GM12878 (cell line): ENCODE measurements at regions not wholly inside any gene's neighbourhood (a gene's known extent, or its start where the extent isn't known, plus 50 kb on each side); places are given as distances from the start of the nearest gene placed in this dataset.

Source experiments
- BRCA1 ChIP-seq: IDR thresholded peaks from 2 replicates; pipeline ENCODE4 v1.6.1; 2011; ENCODE audit warnings: low read depth, low read length, improper control_type of control experiment
- CBX3 ChIP-seq: fragments of 200-600 bp; sonication (generic); IDR thresholded peaks from 2 replicates; pipeline ENCODE4 v1.6.1; 2016; ENCODE audit warnings: low read depth, borderline replicate concordance
- EGR1 ChIP-seq, 2 experiments: IDR thresholded peaks; 1 replicate in 1 of 2; 2 replicates in 1 of 2; pipeline ENCODE4 v1.6.1; 2011 to 2012; ENCODE audit warnings: low read depth in 2 of 2, low read length in 2 of 2, borderline replicate concordance in 1 of 2, mild to moderate bottlenecking in 1 of 2, moderate library complexity in 1 of 2
- ETV6 ChIP-seq, 2 experiments: fragments of 450-650 bp in 1 of 2; IDR thresholded peaks in 1 of 2; conservative IDR thresholded peaks in 1 of 2; 2 replicates each; pipeline ENCODE4 v1.6.1; 2014; ENCODE audit warnings: antibody characterized with exemption in 1 of 2, borderline replicate concordance in 1 of 2, low read depth in 1 of 2, mild to moderate bottlenecking in 1 of 2, moderate library complexity in 1 of 2
- EZH2 ChIP-seq: IDR thresholded peaks from 2 replicates; pipeline ENCODE4 v1.6.1; 2012; ENCODE audit warnings: low read depth, mild to moderate bottlenecking, control low read depth, inconsistent platforms, low read length, borderline replicate concordance; ENCODE audit not compliant: control insufficient read depth
- GABPA ChIP-seq: IDR thresholded peaks from 2 replicates; pipeline ENCODE4 v1.6.1; 2014; ENCODE audit warnings: antibody characterized with exemption, low read depth, mild to moderate bottlenecking, inconsistent platforms
- JUND ChIP-seq: IDR thresholded peaks from 2 replicates; pipeline ENCODE4 v1.6.1; 2012; ENCODE audit warnings: low read depth, mild to moderate bottlenecking, low read length, improper control_type of control experiment, moderate library complexity
- KDM1A ChIP-seq: fragments of 200-600 bp; sonication (generic); IDR thresholded peaks from 2 replicates; pipeline ENCODE4 v1.6.1; 2016; ENCODE audit warnings: borderline replicate concordance
- MTA3 ChIP-seq: IDR thresholded peaks from 2 replicates; pipeline ENCODE4 v1.6.1; 2012; ENCODE audit warnings: low read length, inconsistent platforms, borderline replicate concordance
- MXI1 ChIP-seq: fragments of 150-350 bp; IDR thresholded peaks from 2 replicates; pipeline ENCODE4 v1.6.1; 2011; ENCODE audit warnings: low read depth, mild to moderate bottlenecking, inconsistent platforms, low read length, improper control_type of control experiment
- NFIC ChIP-seq: IDR thresholded peaks from 2 replicates; pipeline ENCODE4 v1.6.1; 2012; ENCODE audit warnings: low read depth, mild to moderate bottlenecking, inconsistent platforms, low read length, moderate library complexity
- PAX5 ChIP-seq: IDR thresholded peaks from 2 replicates; pipeline ENCODE4 v1.6.1; 2011; ENCODE audit warnings: low read depth, low read length, borderline replicate concordance
- RAD51 ChIP-seq: fragments of 450-650 bp; IDR thresholded peaks from 2 replicates; pipeline ENCODE4 v1.6.1; 2016; ENCODE audit warnings: moderate library complexity, mild to moderate bottlenecking, inconsistent platforms
- RUNX3 ChIP-seq: IDR thresholded peaks from 2 replicates; pipeline ENCODE4 v1.6.1; 2012; ENCODE audit warnings: low read length, inconsistent platforms
- SIN3A ChIP-seq: IDR thresholded peaks from 2 replicates; pipeline ENCODE4 v1.6.1; 2012; ENCODE audit warnings: low read depth, low read length, improper control_type of control experiment
- SMAD1 ChIP-seq: fragments of 450-650 bp; IDR thresholded peaks from 2 replicates; pipeline ENCODE4 v1.6.1; 2018; ENCODE audit warnings: mild to moderate bottlenecking, low read depth; ENCODE audit not compliant: partially characterized antibody
- SMARCA5 ChIP-seq: fragments of 450-650 bp; IDR thresholded peaks from 2 replicates; pipeline ENCODE4 v1.6.1; 2017; ENCODE audit warnings: mild to moderate bottlenecking
- STAT1 ChIP-seq: fragments of 450-650 bp; conservative IDR thresholded peaks from 2 replicates; pipeline ENCODE4 v1.6.1; 2014; ENCODE audit warnings: antibody characterized with exemption, mild to moderate bottlenecking
- ZNF217 ChIP-seq: fragments of 450-650 bp; IDR thresholded peaks from 2 replicates; pipeline ENCODE4 v1.6.1; 2017; ENCODE audit warnings: antibody characterized with exemption, mild to moderate bottlenecking
- ZNF24 ChIP-seq: fragments of 450-650 bp; IDR thresholded peaks from 2 replicates; pipeline ENCODE4 v1.6.1; 2017; ENCODE audit warnings: antibody characterized with exemption, mild to moderate bottlenecking
- TF ChIP-seq, protein P1 (sequence below): fragments of 150-350 bp; IDR thresholded peaks from 2 replicates; pipeline ENCODE4 v1.6.1; 2016; ENCODE audit warnings: low read depth, low read length
- TF ChIP-seq, protein P2 (sequence below): IDR thresholded peaks from 2 replicates; pipeline ENCODE4 v1.6.1; 2011; ENCODE audit warnings: borderline replicate concordance, low read depth, mild to moderate bottlenecking, moderate library complexity, mixed read lengths, low read length; ENCODE audit not compliant: insufficient read depth; ENCODE audit errors: extremely low read length
- TF ChIP-seq, protein P3 (sequence below): IDR thresholded peaks from 2 replicates; pipeline ENCODE4 v1.6.1; 2012; ENCODE audit warnings: low read depth, low read length, improper control_type of control experiment
- TF ChIP-seq, protein P4 (sequence below): fragments of 450-650 bp; IDR thresholded peaks from 2 replicates; pipeline ENCODE4 v1.6.1; 2017; ENCODE audit warnings: low read depth, mild to moderate bottlenecking, moderate library complexity

DNA sequence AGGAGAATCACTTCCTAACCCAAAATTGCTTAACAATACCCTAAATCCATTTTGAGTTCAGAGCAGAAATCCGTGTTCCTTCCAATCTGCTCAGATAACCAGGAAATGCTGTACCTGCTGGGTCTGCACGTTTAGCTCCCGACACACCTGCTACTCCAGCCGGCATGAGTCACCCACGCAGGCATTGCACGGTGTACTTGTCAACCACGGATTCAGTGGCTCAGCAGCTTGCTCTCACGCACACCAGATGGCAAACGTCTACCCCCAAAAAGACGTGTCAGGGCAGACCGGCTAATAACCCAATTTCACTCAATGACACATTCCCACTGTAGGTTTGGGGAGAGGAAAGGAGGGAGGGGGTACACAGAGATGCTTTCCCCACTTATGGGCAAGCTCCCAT is 468.1 kb downstream of the SOX9 start (continued):
- no peak for TF ChIP-seq EGR1 (IDR thresholded peaks at IDR 0.05; ENCODE audit: borderline replicate concordance in 1 of 2, low read depth in 2 of 2, low read length in 2 of 2)
- TF ChIP-seq JUND: no peak
- TF ChIP-seq MXI1: peak; percentile 67; the same call in 1 of the 2 replicates
- TF ChIP-seq STAT1: no peak
- TF ChIP-seq KDM1A: no peak
- no peak for TF ChIP-seq CBX3
- TF ChIP-seq RUNX3: no peak
- TF ChIP-seq, protein P1, sequence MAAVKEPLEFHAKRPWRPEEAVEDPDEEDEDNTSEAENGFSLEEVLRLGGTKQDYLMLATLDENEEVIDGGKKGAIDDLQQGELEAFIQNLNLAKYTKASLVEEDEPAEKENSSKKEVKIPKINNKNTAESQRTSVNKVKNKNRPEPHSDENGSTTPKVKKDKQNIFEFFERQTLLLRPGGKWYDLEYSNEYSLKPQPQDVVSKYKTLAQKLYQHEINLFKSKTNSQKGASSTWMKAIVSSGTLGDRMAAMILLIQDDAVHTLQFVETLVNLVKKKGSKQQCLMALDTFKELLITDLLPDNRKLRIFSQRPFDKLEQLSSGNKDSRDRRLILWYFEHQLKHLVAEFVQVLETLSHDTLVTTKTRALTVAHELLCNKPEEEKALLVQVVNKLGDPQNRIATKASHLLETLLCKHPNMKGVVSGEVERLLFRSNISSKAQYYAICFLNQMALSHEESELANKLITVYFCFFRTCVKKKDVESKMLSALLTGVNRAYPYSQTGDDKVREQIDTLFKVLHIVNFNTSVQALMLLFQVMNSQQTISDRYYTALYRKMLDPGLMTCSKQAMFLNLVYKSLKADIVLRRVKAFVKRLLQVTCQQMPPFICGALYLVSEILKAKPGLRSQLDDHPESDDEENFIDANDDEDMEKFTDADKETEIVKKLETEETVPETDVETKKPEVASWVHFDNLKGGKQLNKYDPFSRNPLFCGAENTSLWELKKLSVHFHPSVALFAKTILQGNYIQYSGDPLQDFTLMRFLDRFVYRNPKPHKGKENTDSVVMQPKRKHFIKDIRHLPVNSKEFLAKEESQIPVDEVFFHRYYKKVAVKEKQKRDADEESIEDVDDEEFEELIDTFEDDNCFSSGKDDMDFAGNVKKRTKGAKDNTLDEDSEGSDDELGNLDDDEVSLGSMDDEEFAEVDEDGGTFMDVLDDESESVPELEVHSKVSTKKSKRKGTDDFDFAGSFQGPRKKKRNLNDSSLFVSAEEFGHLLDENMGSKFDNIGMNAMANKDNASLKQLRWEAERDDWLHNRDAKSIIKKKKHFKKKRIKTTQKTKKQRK: no peak
- TF ChIP-seq NFIC: no peak
- TF ChIP-seq, protein P2, sequence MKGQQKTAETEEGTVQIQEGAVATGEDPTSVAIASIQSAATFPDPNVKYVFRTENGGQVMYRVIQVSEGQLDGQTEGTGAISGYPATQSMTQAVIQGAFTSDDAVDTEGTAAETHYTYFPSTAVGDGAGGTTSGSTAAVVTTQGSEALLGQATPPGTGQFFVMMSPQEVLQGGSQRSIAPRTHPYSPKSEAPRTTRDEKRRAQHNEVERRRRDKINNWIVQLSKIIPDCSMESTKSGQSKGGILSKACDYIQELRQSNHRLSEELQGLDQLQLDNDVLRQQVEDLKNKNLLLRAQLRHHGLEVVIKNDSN: no peak
- no peak for TF ChIP-seq BRCA1
- TF ChIP-seq PAX5: no peak
- no peak for TF ChIP-seq GABPA
- no peak for TF ChIP-seq RAD51
- TF ChIP-seq SMAD1: no peak
- TF ChIP-seq, protein P3, sequence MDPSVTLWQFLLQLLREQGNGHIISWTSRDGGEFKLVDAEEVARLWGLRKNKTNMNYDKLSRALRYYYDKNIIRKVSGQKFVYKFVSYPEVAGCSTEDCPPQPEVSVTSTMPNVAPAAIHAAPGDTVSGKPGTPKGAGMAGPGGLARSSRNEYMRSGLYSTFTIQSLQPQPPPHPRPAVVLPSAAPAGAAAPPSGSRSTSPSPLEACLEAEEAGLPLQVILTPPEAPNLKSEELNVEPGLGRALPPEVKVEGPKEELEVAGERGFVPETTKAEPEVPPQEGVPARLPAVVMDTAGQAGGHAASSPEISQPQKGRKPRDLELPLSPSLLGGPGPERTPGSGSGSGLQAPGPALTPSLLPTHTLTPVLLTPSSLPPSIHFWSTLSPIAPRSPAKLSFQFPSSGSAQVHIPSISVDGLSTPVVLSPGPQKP: no peak
- TF ChIP-seq, protein P4, sequence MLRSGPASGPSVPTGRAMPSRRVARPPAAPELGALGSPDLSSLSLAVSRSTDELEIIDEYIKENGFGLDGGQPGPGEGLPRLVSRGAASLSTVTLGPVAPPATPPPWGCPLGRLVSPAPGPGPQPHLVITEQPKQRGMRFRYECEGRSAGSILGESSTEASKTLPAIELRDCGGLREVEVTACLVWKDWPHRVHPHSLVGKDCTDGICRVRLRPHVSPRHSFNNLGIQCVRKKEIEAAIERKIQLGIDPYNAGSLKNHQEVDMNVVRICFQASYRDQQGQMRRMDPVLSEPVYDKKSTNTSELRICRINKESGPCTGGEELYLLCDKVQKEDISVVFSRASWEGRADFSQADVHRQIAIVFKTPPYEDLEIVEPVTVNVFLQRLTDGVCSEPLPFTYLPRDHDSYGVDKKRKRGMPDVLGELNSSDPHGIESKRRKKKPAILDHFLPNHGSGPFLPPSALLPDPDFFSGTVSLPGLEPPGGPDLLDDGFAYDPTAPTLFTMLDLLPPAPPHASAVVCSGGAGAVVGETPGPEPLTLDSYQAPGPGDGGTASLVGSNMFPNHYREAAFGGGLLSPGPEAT: peak; percentile 54; the same call in 1 of the 2 replicates
- TF ChIP-seq SMARCA5: no peak
- TF ChIP-seq MTA3: no peak
- TF ChIP-seq ZNF217: no peak
- TF ChIP-seq SIN3A: peak; percentile 24; the same call in 1 of the 2 replicates
- TF ChIP-seq ETV6 (conservative IDR thresholded peaks at IDR 0.05 in 1 of 2, IDR thresholded peaks at IDR 0.05 in 1 of 2; ENCODE audit: borderline replicate concordance in 1 of 2, low read depth in 1 of 2): no peak
- TF ChIP-seq EZH2: no peak
- TF ChIP-seq ZNF24: no peak
